Stimulated activated naive B cell treated with anti-CD40 and anti-IgM and Interleukin-4, amounts not matched to agents 10 μg/mL and 1 μg/mL and 100 μg/mL, for 72 hours (primary cell): ENCODE measurements at regions not wholly inside any gene's neighbourhood (a gene's known extent, or its start where the extent isn't known, plus 50 kb on each side); places are given as distances from the start of the nearest gene placed in this dataset.
"Not testable (repeated sequence)": the region's sequence is repeated elsewhere in the genome, so short reads cannot be mapped to it uniquely, and the experiment has no call there.

Experiments
- ATAC-seq, 2 donors: fragments of 150-1000 bp; cut with Tn5 transposase; replicated peaks; 2 replicates each; pipeline ENCODE4 v1.10.0; 2021; ENCODE audit warnings: moderate library complexity in 1 of 2
- DNase-seq: peaks from one replicate; pipeline ENCODE4 v3.0.0; 2021
- H3K27ac Mint-ChIP-seq: one replicate; pipeline ENCODE4 v1.8.0; 2022; ENCODE audit warnings: mild to moderate bottlenecking, mixed read lengths
- H3K27me3 Mint-ChIP-seq, 2 donors: one replicate each; pipeline ENCODE4 v1.8.0; 2022; ENCODE audit warnings: mixed read lengths in 2 of 2
- H3K36me3 Mint-ChIP-seq, 2 donors: one replicate each; pipeline ENCODE4 v1.8.0; 2022; ENCODE audit warnings: mixed read lengths in 2 of 2, mild to moderate bottlenecking in 1 of 2
- H3K4me1 Mint-ChIP-seq, 2 donors: one replicate each; pipeline ENCODE4 v1.8.0; 2022; ENCODE audit warnings: mixed read lengths in 2 of 2, mild to moderate bottlenecking in 1 of 2
- H3K4me3 Mint-ChIP-seq, 2 donors: one replicate each; pipeline ENCODE4 v1.8.0; 2022; ENCODE audit warnings: mild to moderate bottlenecking in 2 of 2, mixed read lengths in 2 of 2, moderate library complexity in 1 of 2
- H3K9me3 Mint-ChIP-seq, 2 donors: one replicate each; pipeline ENCODE4 v1.8.0; 2022; ENCODE audit warnings: mixed read lengths in 2 of 2, mild to moderate bottlenecking in 1 of 2

DNA sequence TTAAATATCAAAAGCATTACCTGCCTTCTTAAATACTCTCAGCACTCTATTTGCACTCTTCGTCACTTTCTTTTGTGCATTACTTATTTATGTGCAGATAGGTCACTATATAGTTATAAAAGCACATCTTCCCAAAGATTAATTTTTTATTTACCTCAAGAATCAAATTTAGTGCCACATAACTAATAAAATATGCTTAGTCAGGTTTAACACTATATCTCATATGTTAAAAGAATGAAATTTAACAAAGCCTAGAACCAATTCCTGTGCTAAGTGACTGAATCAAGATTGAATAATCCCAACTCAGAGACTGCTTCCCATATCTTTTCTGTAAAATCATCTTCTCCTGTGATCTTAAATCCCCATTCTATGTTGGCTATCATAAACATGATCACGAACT lies 957.5 kb upstream of the NXPH2 start:
- no peaks in the 10 kb centered on the region for H3K27me3 Mint-ChIP-seq

GRCh38 chr2:139730197-139730596 lies 950.0 kb upstream of the NXPH2 start:
- Mint-ChIP-seq H3K4me1 (no peaks in the 10 kb centered on the region), H3K27ac (no peak overlapping the region), H3K27me3 (no peaks in the 10 kb centered on the region), H3K36me3 (no peaks in the 10 kb centered on the region), H3K9me3 (peaks cover 0 to 1% of the 10 kb centered on the region in 2 donors), H3K4me3 (no peak overlapping the region)
- no peak for DNase-seq
- ATAC-seq, result no peak

More for the DNA sequence above, 957.5 kb upstream of the NXPH2 start:
- no peak overlapping the region for H3K27ac Mint-ChIP-seq
- H3K36me3 Mint-ChIP-seq, result no peaks in the 10 kb centered on the region
- ATAC-seq, result no peak
- no peaks in the 10 kb centered on the region for H3K4me1 Mint-ChIP-seq
- H3K4me3 Mint-ChIP-seq, result no peak overlapping the region
- H3K9me3 Mint-ChIP-seq, result peaks cover 0 to 3% of the 10 kb centered on the region in 2 donors
- no peak for DNase-seq

DNA sequence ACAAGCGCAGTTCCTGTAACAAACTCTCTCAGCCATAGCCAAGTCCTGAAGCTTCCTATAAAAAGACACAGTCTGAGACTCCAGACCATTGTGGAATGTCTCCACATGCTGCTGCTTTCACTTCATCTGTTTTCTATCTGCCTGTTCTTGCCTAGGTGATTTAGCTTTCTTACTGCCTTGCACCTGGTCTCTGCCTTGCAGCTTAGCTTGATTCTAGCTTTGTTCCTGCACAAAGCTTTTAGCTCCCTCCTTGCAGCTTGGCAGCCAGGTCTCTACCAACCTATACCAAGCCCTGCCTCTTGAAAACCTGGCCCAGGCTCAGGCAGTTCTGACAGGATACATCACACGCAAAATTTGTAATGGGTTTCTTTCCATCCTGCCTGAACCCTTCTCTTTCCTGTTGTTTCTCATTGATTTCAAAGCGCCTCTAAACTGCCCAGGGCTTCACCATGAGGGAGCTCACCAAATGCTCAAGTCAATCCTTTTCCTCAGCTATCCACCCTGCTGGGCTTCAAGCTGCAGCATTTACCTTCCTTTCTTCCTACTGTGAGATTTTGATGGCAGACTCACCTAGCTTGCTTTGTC lies 941.3 kb upstream of the NXPH2 start:
- Mint-ChIP-seq H3K36me3 (no peaks in the 10 kb centered on the region), H3K9me3 (peaks cover 0 to 3% of the 10 kb centered on the region in 2 donors), H3K27me3 (no peaks in the 10 kb centered on the region), H3K4me1 (no peaks in the 10 kb centered on the region), H3K27ac (no peak overlapping the region), H3K4me3 (no peak overlapping the region)
- no peak for ATAC-seq
- DNase-seq, result no peak

- Mint-ChIP-seq H3K4me3 (no peak overlapping the region), H3K27ac (no peak overlapping the region), H3K27me3 (no peaks in the 10 kb centered on the region), H3K9me3 (peaks cover 0 to 3% of the 10 kb centered on the region in 2 donors), H3K4me1 (no peaks in the 10 kb centered on the region), H3K36me3 (no peaks in the 10 kb centered on the region)
- DNase-seq (no peak), ATAC-seq (no peak)
Measured at GRCh38 chr2:139720056-139720455, 939.9 kb upstream of the NXPH2 start.

GRCh38 chr2:139704606-139705005 lies 924.4 kb upstream of the NXPH2 start:
- DNase-seq (no peak), ATAC-seq (no peak)
- H3K4me1 Mint-ChIP-seq, result no peaks in the 10 kb centered on the region
- no peak overlapping the region for H3K27ac Mint-ChIP-seq
- H3K4me3 Mint-ChIP-seq, result no peak overlapping the region
- peaks cover 0 to 6% of the 10 kb centered on the region in 2 donors for H3K9me3 Mint-ChIP-seq
- H3K36me3 Mint-ChIP-seq, result no peaks in the 10 kb centered on the region
- H3K27me3 Mint-ChIP-seq, result no peaks in the 10 kb centered on the region

- Mint-ChIP-seq H3K4me3 (no peak overlapping the region), H3K4me1 (no peaks in the 10 kb centered on the region), H3K27me3 (no peaks in the 10 kb centered on the region), H3K27ac (no peak overlapping the region), H3K9me3 (peaks cover 0 to 3% of the 10 kb centered on the region in 2 donors), H3K36me3 (no peaks in the 10 kb centered on the region)
- ATAC-seq, result no peak
- no peak for DNase-seq
Measured at GRCh38 chr2:139694327-139694726, 914.1 kb upstream of the NXPH2 start.

DNA sequence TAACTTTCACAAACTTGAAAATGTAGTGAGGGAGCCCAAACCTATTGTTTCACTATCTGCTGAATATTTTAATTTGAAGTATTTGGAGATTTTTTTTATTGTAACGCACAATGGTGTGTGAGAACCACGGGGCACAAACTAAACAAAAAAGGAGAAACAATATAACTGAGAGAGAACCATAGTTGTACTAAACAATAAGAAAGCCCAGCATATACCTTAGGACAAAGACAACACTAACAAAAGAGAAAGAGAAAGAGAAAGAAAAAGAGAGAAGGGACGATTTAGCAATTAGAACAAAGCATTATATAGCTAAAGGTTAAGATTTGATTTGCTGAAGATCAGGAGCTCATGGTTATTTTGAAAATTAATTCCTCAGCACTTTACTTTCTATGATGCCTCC lies 906.0 kb upstream of the NXPH2 start:
- Mint-ChIP-seq H3K9me3 (peaks cover 2 to 14% of the 10 kb centered on the region in 2 donors), H3K27me3 (no peaks in the 10 kb centered on the region), H3K27ac (no peak overlapping the region), H3K36me3 (no peaks in the 10 kb centered on the region), H3K4me1 (no peaks in the 10 kb centered on the region), H3K4me3 (no peak overlapping the region)
- no peak for DNase-seq
- ATAC-seq, result no peak

DNA sequence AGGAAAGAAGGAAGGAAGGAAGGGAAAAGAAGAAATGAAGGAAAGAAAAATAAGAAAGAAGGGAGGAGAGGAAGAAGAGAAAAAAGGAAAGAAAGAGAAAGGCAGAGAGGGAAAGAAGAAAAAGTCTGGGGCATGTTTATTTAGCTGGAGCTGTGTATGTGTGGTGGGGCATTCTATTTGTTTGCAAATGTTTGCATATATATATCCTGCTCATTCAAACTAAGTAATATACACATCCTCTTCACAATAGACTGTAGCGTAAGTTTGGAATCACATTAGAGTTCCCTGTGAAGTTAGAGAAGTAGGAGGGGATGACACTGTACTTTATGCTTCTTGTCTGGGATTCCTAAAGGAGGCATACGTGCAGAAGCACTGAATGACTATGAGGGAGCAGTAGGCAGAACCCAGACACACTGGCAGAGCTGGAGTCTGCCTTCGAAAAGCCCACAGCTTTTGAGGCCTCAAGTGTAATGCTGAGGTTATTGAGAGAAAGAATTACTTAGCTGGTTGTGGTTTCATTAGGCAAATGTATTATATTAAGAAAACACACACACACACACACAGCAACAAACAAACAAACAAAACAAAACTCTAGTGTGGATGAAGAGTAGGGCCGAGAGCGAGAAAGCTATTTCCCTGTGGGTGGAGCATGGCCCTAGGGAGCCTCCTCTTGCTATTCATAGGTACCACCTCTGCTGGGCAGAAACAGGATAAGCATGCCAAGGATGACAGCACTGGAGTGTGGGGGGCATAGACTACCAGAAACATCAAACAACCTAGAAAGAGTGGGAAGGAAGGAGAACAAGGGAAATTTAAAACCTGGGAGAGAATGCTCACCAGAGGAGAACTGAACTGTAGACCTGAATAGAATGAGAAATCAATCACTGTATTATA lies 905.1 kb upstream of the NXPH2 start:
- Mint-ChIP-seq H3K9me3 (peaks cover 2 to 15% of the 10 kb centered on the region in 2 donors), H3K4me1 (no peaks in the 10 kb centered on the region), H3K36me3 (no peaks in the 10 kb centered on the region), H3K27me3 (no peaks in the 10 kb centered on the region), H3K4me3 (no peak overlapping the region), H3K27ac (no peak overlapping the region)
- DNase-seq, result no peak
- no peak for ATAC-seq

- no peak for DNase-seq
- Mint-ChIP-seq H3K4me1 (no peaks in the 10 kb centered on the region), H3K36me3 (no peaks in the 10 kb centered on the region), H3K4me3 (no peak overlapping the region), H3K27ac (no peak overlapping the region), H3K27me3 (no peaks in the 10 kb centered on the region), H3K9me3 (peaks cover 2 to 15% of the 10 kb centered on the region in 2 donors)
- ATAC-seq, result no peak
Measured at GRCh38 chr2:139684286-139684860, 904.2 kb upstream of the NXPH2 start.

- H3K9me3 Mint-ChIP-seq, result no peaks in the 10 kb centered on the region
- H3K4me3 Mint-ChIP-seq, result no peak overlapping the region
- no peak overlapping the region for H3K27ac Mint-ChIP-seq
- no peaks in the 10 kb centered on the region for H3K4me1 Mint-ChIP-seq
- DNase-seq (no peak), ATAC-seq (no peak)
- no peaks in the 10 kb centered on the region for H3K36me3 Mint-ChIP-seq
- no peaks in the 10 kb centered on the region for H3K27me3 Mint-ChIP-seq
Measured at GRCh38 chr2:139674577-139674976, 894.4 kb upstream of the NXPH2 start.

DNA sequence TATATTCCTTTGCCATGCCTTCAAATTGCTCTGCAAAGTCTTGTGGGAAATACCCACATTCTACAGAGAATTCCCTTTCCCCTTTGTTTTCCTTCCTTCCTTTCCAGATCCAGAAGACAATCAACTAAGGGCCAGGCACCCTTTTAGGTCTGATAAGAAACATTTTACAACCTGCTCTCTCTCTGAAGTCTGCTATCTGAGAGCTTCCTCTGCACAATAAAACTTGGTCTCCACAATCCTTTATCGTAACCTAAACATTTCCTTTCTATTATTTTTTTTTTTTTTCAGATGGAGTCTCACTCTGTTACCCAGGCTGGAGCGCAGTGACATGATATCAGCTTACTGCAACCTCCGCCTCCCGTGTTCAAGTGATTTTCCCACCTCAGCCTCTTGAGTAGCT lies 893.3 kb upstream of the NXPH2 start:
- not testable (repeated sequence) for DNase-seq, H3K4me1 Mint-ChIP-seq, H3K9me3 Mint-ChIP-seq, H3K27ac Mint-ChIP-seq, H3K27me3 Mint-ChIP-seq, H3K4me3 Mint-ChIP-seq, ATAC-seq, H3K36me3 Mint-ChIP-seq

DNA sequence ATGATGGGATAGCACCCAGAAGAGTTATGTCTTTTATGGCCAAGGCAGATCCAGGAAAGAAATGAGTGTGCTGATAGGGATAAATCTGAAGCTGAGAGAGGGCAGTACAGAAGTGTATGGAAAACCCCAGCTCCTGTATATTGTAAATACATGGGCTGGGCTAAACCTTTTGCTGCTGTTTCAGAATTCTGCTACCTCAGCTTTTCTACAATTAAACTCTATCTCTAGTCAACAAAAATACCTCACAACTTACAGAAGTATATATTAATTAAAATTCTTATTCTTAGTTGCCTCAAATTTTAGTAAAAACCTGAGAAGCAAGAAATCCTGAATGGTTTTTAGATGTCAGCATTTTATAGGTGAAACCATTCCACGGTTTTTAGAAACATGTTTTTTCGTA lies 889.5 kb upstream of the NXPH2 start:
- H3K4me1 Mint-ChIP-seq, result no peaks in the 10 kb centered on the region
- no peak overlapping the region for H3K27ac Mint-ChIP-seq
- no peaks in the 10 kb centered on the region for H3K36me3 Mint-ChIP-seq
- no peak for ATAC-seq
- no peaks in the 10 kb centered on the region for H3K27me3 Mint-ChIP-seq
- peaks cover 0 to 3% of the 10 kb centered on the region in 2 donors for H3K9me3 Mint-ChIP-seq
- DNase-seq, result no peak
- no peak overlapping the region for H3K4me3 Mint-ChIP-seq

DNA sequence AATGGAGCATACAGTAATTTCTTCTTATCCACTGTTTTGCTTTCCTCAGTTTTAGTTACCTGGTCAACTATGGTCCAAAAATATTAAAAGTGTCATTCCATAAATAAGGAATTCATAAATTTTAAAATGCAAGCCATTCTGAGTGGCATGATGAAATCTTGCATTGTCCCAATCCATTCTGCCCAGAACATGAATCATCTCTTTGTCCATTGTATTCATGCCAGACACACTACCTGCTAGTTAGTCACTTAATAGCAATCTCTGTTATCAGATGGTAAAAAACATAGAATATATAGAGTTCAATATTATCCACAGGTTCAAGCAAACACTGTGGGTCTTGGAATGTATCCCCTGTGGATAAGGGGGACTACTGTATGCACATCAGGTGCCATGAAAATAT lies 872.2 kb upstream of the NXPH2 start:
- Mint-ChIP-seq H3K4me1 (no peaks in the 10 kb centered on the region), H3K36me3 (no peaks in the 10 kb centered on the region), H3K4me3 (no peak overlapping the region), H3K9me3 (peaks cover 14 to 15% of the 10 kb centered on the region in 2 donors), H3K27me3 (no peaks in the 10 kb centered on the region), H3K27ac (no peak overlapping the region)
- ATAC-seq (no peak), DNase-seq (no peak)

DNA sequence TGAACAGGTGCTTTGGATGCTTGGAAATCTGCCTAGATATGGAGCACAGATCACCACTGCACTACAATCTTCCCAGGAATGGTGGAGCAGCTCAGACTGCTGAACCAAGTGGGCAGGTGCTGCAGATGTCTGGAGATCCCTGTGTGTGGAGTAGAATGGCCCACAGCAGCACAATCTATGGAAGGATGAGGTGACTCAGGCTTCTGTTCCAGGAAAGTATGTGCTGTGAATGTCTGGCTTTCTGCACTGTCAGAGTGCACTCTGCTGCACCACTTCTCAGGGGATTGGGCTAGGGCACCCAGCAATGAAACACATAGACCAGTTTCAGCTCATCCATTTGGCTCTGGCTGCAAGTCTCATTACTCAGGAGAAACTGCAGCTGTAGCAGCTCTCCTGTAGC lies 865.4 kb upstream of the NXPH2 start:
- DNase-seq (no peak), ATAC-seq (no peak)
- peaks cover 10 to 16% of the 10 kb centered on the region in 2 donors for H3K9me3 Mint-ChIP-seq
- H3K27me3 Mint-ChIP-seq, result no peaks in the 10 kb centered on the region
- no peak overlapping the region for H3K4me3 Mint-ChIP-seq
- no peaks in the 10 kb centered on the region for H3K4me1 Mint-ChIP-seq
- no peak overlapping the region for H3K27ac Mint-ChIP-seq
- H3K36me3 Mint-ChIP-seq, result no peaks in the 10 kb centered on the region

GRCh38 chr2:139643139-139643538 lies 862.9 kb upstream of the NXPH2 start:
- peaks cover 5 to 6% of the 10 kb centered on the region in 2 donors for H3K9me3 Mint-ChIP-seq
- H3K27me3 Mint-ChIP-seq, result no peaks in the 10 kb centered on the region
- ATAC-seq, result no peak

More at GRCh38 chr2:139643139-139643538, 862.9 kb upstream of the NXPH2 start:
- no peak overlapping the region for H3K27ac Mint-ChIP-seq
- H3K4me1 Mint-ChIP-seq, result no peaks in the 10 kb centered on the region
- H3K36me3 Mint-ChIP-seq, result no peaks in the 10 kb centered on the region
- no peak overlapping the region for H3K4me3 Mint-ChIP-seq
- DNase-seq, result no peak
